Left colon (tissue), 2 donors: ENCODE measurements at regions not wholly inside any gene's neighbourhood (a gene's known extent, or its start where the extent isn't known, plus 50 kb on each side); places are given as distances from the start of the nearest gene placed in this dataset.

Experiments
- ATAC-seq: fragments of 200-7000 bp; cut with Tn5 transposase; one replicate; pipeline ENCODE4 v1.9.1; 2020; ENCODE audit warnings: mild to moderate bottlenecking, moderate library complexity
- DNase-seq, 2 donors: peaks; one replicate each; pipeline ENCODE4 v3.0.0-alpha.2; 2020
- intact Hi-C, 2 donors: fragments of 100-400 bp; cut with DNase I in 1 of 2; cut with micrococcal nuclease in 1 of 2; formaldehyde crosslinking; loops; one replicate each; pipeline versions ENCODE4 v1.11.2 to v1.14.0; 2022; cut with DNase I, micrococcal nuclease
- donor health status: DM: no; HTN: no; CAD: no.
- donor health status: DM: yes; HTN: yes; CAD: no.

- intact Hi-C loops: no loop called here
- no peak for DNase-seq
- ATAC-seq: no peak
Measured at GRCh38 chr4:7128644-7129043, 60.8 kb upstream of the GRPEL1 start.

- intact Hi-C loops: no loop called here
- DNase-seq (no peak), ATAC-seq (no peak)
Measured at GRCh38 chr4:7128234-7128633, 60.4 kb upstream of the GRPEL1 start.

GRCh38 chr4:7127576-7127975, 59.7 kb upstream of the GRPEL1 start:
- ATAC-seq: no peak
- intact Hi-C loops: no loop called here

GRCh38 chr4:7126981-7127380, 59.1 kb upstream of the GRPEL1 start:
- no peak for ATAC-seq
- DNase-seq: no peak
- intact Hi-C loops: no loop called here

More at GRCh38 chr4:7127576-7127975, 59.7 kb upstream of the GRPEL1 start:
- no peak for DNase-seq

- DNase-seq (peak; percentile 23 to 34), ATAC-seq (peak; percentile 44)
- intact Hi-C loops: no loop called here
Measured at GRCh38 chr4:7124689-7125442, 57.0 kb upstream of the GRPEL1 start.

GRCh38 chr4:7121866-7122653, 54.2 kb upstream of the GRPEL1 start:
- DNase-seq (no peak), ATAC-seq (no peak)
- intact Hi-C loops: no loop called here

GRCh38 chr4:7121174-7121573, 53.3 kb upstream of the GRPEL1 start:
- no peak for ATAC-seq
- DNase-seq: no peak
- intact Hi-C loops: no loop called here

GRCh38 chr4:7120341-7120740, 52.5 kb upstream of the GRPEL1 start:
- DNase-seq: no peak
- intact Hi-C loops: no loop called here
- ATAC-seq: no peak

- no peak for ATAC-seq
- no peak for DNase-seq
- intact Hi-C loops: no loop called here
Measured at GRCh38 chr4:7118013-7118832, 50.4 kb upstream of the GRPEL1 start.
